Kidney epithelial cell (primary cell): ENCODE measurements at regions not wholly inside any gene's neighbourhood (a gene's known extent, or its start where the extent isn't known, plus 50 kb on each side); places are given as distances from the start of the nearest gene placed in this dataset.

ENCODE experiments used
- DNase-seq: peaks from one replicate; pipeline ENCODE4 v3.0.0-alpha.2; 2010; ENCODE audit warnings: low read depth
- H3K27me3 ChIP-seq: 2 replicates; pipeline ENCODE4 v1.6.0; 2011; ENCODE audit warnings: low read length; ENCODE audit not compliant: control insufficient read depth, insufficient read depth
- H3K36me3 ChIP-seq: 2 replicates; pipeline ENCODE4 v1.5.1; 2011; ENCODE audit warnings: low read length; ENCODE audit not compliant: control insufficient read depth, insufficient read depth
- H3K4me3 ChIP-seq: 2 replicates; pipeline ENCODE4 v1.5.1; 2011; ENCODE audit warnings: low read depth, mild to moderate bottlenecking, control low read depth, low read length
- CTCF ChIP-seq: IDR thresholded peaks from 2 replicates; pipeline ENCODE4 v1.5.1; 2011; ENCODE audit warnings: mild to moderate bottlenecking, moderate library complexity, low read length, control low read depth, inconsistent platforms; ENCODE audit not compliant: insufficient read depth, poor library complexity, severe bottlenecking

GRCh38 chr9:89721971-89722530 lies 117.2 kb downstream of the GADD45G start:
- TF ChIP-seq CTCF: no peak
- DNase-seq: no peak

DNA sequence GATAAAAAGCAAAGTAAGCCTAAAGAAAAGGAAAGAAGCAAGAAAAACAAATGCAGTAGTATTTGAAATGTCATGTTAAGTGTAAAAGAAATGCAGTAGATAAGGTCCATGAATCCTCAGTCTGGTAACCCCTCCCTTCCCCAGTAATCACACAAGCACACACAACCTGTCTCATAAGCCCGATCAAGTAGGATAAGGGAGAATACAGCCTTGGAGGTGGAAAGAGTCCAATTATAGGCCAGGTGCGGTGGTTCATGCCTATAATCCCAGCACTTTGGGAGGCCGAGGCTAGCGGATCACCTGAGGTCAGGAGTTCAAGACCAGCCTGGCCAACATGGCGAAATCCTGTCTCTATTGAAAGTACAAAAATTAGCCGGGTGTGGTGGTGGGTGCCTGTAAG lies 117.9 kb downstream of the GADD45G start:
- no peak for DNase-seq
- Histone ChIP-seq H3K36me3 (no peaks in the 10 kb centered on the region), H3K4me3 (no peak overlapping the region), H3K27me3 (peaks cover 8% of the 10 kb centered on the region)
- TF ChIP-seq CTCF: no peak

More at GRCh38 chr9:89721971-89722530, 117.2 kb downstream of the GADD45G start:
- Histone ChIP-seq H3K4me3 (no peak overlapping the region), H3K36me3 (no peaks in the 10 kb centered on the region), H3K27me3 (peaks cover 8% of the 10 kb centered on the region)

DNA sequence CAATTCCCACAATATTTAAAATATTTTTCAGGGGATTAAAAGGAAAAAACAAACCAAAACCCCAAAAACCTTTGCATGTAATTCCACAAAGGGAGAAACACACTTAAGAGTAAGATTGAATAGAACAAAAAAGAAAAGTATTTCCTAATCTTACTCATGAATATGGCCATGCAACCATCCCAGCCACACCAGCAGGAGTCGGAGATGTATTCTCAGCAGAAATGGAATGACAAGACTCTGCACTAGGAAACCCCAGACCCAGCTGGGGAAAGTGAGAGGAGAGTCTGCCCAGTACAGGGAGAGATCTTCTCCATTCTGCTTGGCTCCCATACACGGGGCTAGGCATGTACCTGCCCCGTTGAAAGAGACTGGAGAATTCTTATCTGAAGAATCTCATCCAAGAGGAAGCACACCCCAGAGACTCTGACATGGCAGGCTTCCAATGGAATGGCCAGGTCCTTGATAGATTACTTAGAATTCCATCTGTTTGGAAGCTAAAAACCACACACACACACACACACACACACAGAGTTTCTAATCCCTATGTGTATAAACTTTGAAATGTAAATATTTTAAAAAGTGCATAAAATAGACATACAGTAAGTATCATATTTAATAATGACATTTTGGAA lies 118.8 kb downstream of the GADD45G start:
- no peak overlapping the region for H3K4me3 ChIP-seq
- H3K36me3 ChIP-seq: no peaks in the 10 kb centered on the region
- TF ChIP-seq CTCF: no peak
- no peak for DNase-seq
- peaks cover 8% of the 10 kb centered on the region for H3K27me3 ChIP-seq

DNA sequence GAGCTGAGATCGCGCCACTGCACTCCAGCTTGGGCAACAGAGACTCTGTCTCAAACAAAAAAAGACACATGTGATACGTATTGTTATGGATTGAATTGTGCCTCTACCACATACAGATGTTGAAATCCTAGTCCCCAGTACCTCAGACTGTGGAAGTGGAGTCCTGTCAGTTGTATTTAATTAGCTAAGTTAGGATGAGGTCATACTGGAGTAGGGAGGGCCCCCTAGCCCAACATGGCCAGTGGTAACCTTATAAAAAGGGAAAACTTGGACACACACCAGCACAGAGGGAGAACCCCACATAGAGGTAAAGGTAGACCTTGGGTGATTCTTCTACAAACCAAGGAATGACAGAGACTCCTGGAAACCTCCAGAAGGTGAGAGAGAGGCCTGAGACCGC lies 119.8 kb downstream of the GADD45G start:
- H3K4me3 ChIP-seq: no peak overlapping the region
- H3K36me3 ChIP-seq: no peaks in the 10 kb centered on the region
- no peak for DNase-seq
- no peak for TF ChIP-seq CTCF
- H3K27me3 ChIP-seq: peaks cover 8% of the 10 kb centered on the region

DNA sequence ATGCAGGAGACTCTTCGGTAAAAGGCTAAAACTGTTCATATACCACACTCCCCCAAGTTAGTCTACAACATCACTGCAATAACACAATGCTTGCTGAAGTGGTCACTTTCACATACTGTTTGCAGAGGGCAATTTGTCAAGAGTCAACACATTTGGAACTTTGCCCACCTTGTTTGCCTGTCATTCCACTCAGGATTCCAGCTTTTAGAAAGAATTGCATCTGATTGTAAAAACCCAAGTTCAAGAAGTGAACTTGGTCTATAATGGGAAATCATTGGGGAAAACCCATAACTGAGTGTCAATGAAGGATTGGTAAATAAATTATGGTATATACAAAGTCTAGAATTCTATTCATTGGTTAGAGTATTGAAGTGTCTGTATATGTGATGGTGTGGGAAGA lies 120.5 kb downstream of the GADD45G start:
- DNase-seq: no peak
- H3K27me3 ChIP-seq: peaks cover 8% of the 10 kb centered on the region
- H3K4me3 ChIP-seq: no peak overlapping the region
- no peaks in the 10 kb centered on the region for H3K36me3 ChIP-seq
- no peak for TF ChIP-seq CTCF
